Esophagus squamous epithelium (tissue), 4 donors: ENCODE measurements at regions not wholly inside any gene's neighbourhood (a gene's known extent, or its start where the extent isn't known, plus 50 kb on each side); places are given as distances from the start of the nearest gene placed in this dataset.

Experiments
- POLR2A ChIP-seq, 4 donors: fragments of 450-650 bp; IDR thresholded peaks; one replicate each; pipeline ENCODE4 v1.6.1; 2017; ENCODE audit warnings: antibody characterized with exemption in 4 of 4, mild to moderate bottlenecking in 4 of 4, moderate library complexity in 3 of 4
- TF ChIP-seq, protein P1 (sequence below), 6 experiments: fragments of 450-650 bp in 4 of 6; fragments of 200-600 bp in 2 of 6; sonication (generic) in 2 of 6; IDR thresholded peaks; one replicate each; pipeline ENCODE4 v1.5.1; 2016 to 2019; ENCODE audit warnings: antibody characterized with exemption in 6 of 6, mild to moderate bottlenecking in 4 of 6, moderate library complexity in 4 of 6

- TF ChIP-seq, protein P1, sequence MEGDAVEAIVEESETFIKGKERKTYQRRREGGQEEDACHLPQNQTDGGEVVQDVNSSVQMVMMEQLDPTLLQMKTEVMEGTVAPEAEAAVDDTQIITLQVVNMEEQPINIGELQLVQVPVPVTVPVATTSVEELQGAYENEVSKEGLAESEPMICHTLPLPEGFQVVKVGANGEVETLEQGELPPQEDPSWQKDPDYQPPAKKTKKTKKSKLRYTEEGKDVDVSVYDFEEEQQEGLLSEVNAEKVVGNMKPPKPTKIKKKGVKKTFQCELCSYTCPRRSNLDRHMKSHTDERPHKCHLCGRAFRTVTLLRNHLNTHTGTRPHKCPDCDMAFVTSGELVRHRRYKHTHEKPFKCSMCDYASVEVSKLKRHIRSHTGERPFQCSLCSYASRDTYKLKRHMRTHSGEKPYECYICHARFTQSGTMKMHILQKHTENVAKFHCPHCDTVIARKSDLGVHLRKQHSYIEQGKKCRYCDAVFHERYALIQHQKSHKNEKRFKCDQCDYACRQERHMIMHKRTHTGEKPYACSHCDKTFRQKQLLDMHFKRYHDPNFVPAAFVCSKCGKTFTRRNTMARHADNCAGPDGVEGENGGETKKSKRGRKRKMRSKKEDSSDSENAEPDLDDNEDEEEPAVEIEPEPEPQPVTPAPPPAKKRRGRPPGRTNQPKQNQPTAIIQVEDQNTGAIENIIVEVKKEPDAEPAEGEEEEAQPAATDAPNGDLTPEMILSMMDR (IDR thresholded peaks at IDR 0.05), result no peak
- no peak for TF ChIP-seq POLR2A (IDR thresholded peaks at IDR 0.05)
These were observed 164.4 kb downstream of the CDH26 start for GRCh38 chr20:60122671-60123070.
